Breast epithelium (tissue), 4 donors: ENCODE measurements at regions not wholly inside any gene's neighbourhood (a gene's known extent, or its start where the extent isn't known, plus 50 kb on each side); places are given as distances from the start of the nearest gene placed in this dataset.

Experiments used
- DNase-seq, 2 donors: peaks; one replicate each; pipeline ENCODE4 v3.0.0-alpha.2; 2019; ENCODE audit warnings: low spot score in 2 of 2
- H3K27ac ChIP-seq, 2 donors: fragments of 200-600 bp; sonication (generic) in 1 of 2; one replicate each; pipeline ENCODE4 v1.5.1; 2016 to 2019; ENCODE audit warnings: mild to moderate bottlenecking in 1 of 2
- H3K27me3 ChIP-seq, 2 donors: fragments of 200-600 bp; sonication (generic) in 1 of 2; one replicate each; pipeline versions ENCODE4 v1.5.1 to v1.6.0; 2017 to 2019; ENCODE audit warnings: control low read depth in 1 of 2, mild to moderate bottlenecking in 1 of 2
- H3K36me3 ChIP-seq: fragments of 200-600 bp; one replicate; pipeline ENCODE4 v1.5.1; 2019
- H3K4me1 ChIP-seq, 2 donors: fragments of 200-600 bp; sonication (generic); one replicate each; pipeline ENCODE4 v1.5.1; 2016 to 2019; ENCODE audit warnings: control low read depth in 1 of 2
- H3K4me3 ChIP-seq, 3 donors: fragments of 200-600 bp; sonication (generic); 1 replicate in 2 of 3; 2 replicates in 1 of 3; pipeline ENCODE4 v1.5.1; 2016 to 2019; ENCODE audit warnings: mild to moderate bottlenecking in 3 of 3, moderate library complexity in 2 of 3
- H3K9me3 ChIP-seq, 2 donors: fragments of 200-600 bp; sonication (generic) in 1 of 2; one replicate each; pipeline ENCODE4 v1.5.1; 2016 to 2019; ENCODE audit warnings: control low read depth in 1 of 2
- CTCF ChIP-seq, 3 donors: fragments of 450-650 bp; IDR thresholded peaks; one replicate each; pipeline ENCODE4 v1.5.1; 2016 to 2017; ENCODE audit warnings: antibody characterized with exemption in 3 of 3, mild to moderate bottlenecking in 3 of 3, moderate library complexity in 3 of 3
- POLR2A ChIP-seq: fragments of 450-650 bp; IDR thresholded peaks from one replicate; pipeline ENCODE4 v1.6.1; 2016; ENCODE audit warnings: antibody characterized with exemption, mild to moderate bottlenecking, moderate library complexity
- POLR2AphosphoS5 ChIP-seq, 3 donors: sonication (generic); formaldehyde crosslinking; IDR thresholded peaks; one replicate each; pipeline ENCODE4 v1.6.1; 2017; ENCODE audit warnings: antibody characterized with exemption in 3 of 3
- intact Hi-C: fragments of 100-400 bp; cut with DNase I; formaldehyde crosslinking; loops from one replicate; pipeline ENCODE4 v1.15.1; 2023; ENCODE audit warnings: low total_unique reads

- DNase-seq = no peak
- Histone ChIP-seq H3K27ac (no peak overlapping the region), H3K9me3 (no peaks in the 10 kb centered on the region), H3K4me3 (no peak overlapping the region), H3K27me3 (peaks cover 0 to 5% of the 10 kb centered on the region in 2 donors), H3K4me1 (no peaks in the 10 kb centered on the region), H3K36me3 (no peaks in the 10 kb centered on the region)
- intact Hi-C loops = no loop called here
- TF ChIP-seq CTCF (IDR thresholded peaks at IDR 0.05) (no peak), POLR2A (no peak), POLR2AphosphoS5 (IDR thresholded peaks at IDR 0.05) (no peak)
Measured at GRCh38 chr1:47572731-47573430, 135.0 kb downstream of the FOXD2 start.

- no peak for DNase-seq
- intact Hi-C loops = no loop called here
- TF ChIP-seq CTCF (IDR thresholded peaks at IDR 0.05) (no peak), POLR2A (no peak), POLR2AphosphoS5 (IDR thresholded peaks at IDR 0.05) (no peak)
- Histone ChIP-seq H3K36me3 (no peaks in the 10 kb centered on the region), H3K9me3 (no peaks in the 10 kb centered on the region), H3K4me1 (peaks cover 0 to 4% of the 10 kb centered on the region in 2 donors), H3K27me3 (peaks cover 0 to 4% of the 10 kb centered on the region in 2 donors), H3K27ac (no peak overlapping the region), H3K4me3 (no peak overlapping the region)
Measured at GRCh38 chr1:47574451-47575165, 136.8 kb downstream of the FOXD2 start.

GRCh38 chr1:47575855-47576757 is 138.3 kb downstream of the FOXD2 start:
- H3K4me3 ChIP-seq = no peak overlapping the region
- TF ChIP-seq CTCF (IDR thresholded peaks at IDR 0.05) (no peak), POLR2AphosphoS5 (IDR thresholded peaks at IDR 0.05) (no peak), POLR2A (no peak)
- H3K4me1 ChIP-seq = peaks cover 0 to 4% of the 10 kb centered on the region in 2 donors
- H3K27ac ChIP-seq = no peak overlapping the region
- H3K9me3 ChIP-seq = no peaks in the 10 kb centered on the region
- H3K27me3 ChIP-seq = peaks cover 0 to 4% of the 10 kb centered on the region in 2 donors
- H3K36me3 ChIP-seq = no peaks in the 10 kb centered on the region
- intact Hi-C loops = no loop called here
- no peak for DNase-seq

GRCh38 chr1:47576758-47577115 is 138.9 kb downstream of the FOXD2 start:
- TF ChIP-seq POLR2A (no peak), CTCF (IDR thresholded peaks at IDR 0.05) (no peak), POLR2AphosphoS5 (IDR thresholded peaks at IDR 0.05) (no peak)
- H3K4me1 ChIP-seq = peaks cover 0 to 4% of the 10 kb centered on the region in 2 donors
- H3K9me3 ChIP-seq = no peaks in the 10 kb centered on the region
- DNase-seq = no peak
- H3K27ac ChIP-seq = no peak overlapping the region
- H3K27me3 ChIP-seq = peaks cover 0 to 4% of the 10 kb centered on the region in 2 donors
- no peaks in the 10 kb centered on the region for H3K36me3 ChIP-seq
- intact Hi-C loops = no loop called here
- no peak overlapping the region for H3K4me3 ChIP-seq
